Common myeloid progenitor, CD34-positive (primary cell): ENCODE measurements at regions not wholly inside any gene's neighbourhood (a gene's known extent, or its start where the extent isn't known, plus 50 kb on each side); places are given as distances from the start of the nearest gene placed in this dataset.
"Not testable (repeated sequence)": the region's sequence is repeated elsewhere in the genome, so short reads cannot be mapped to it uniquely, and the experiment has no call there.

Experiments used
- CTCF ChIA-PET: fragments of 350-600 bp; sonication (Branson Sonifier 250); formaldehyde crosslinking; loops from one replicate; lab custom pipeline; 2021; ENCODE audit warnings: antibody characterized with exemption; lab: Charles Lee
- POLR2A ChIA-PET: fragments of 350-600 bp; sonication (Branson Sonifier 250); formaldehyde crosslinking; loops from one replicate; lab custom pipeline; 2021; ENCODE audit warnings: antibody characterized with exemption; lab: Charles Lee
- DNase-seq, 3 donors: peaks; one replicate each; pipeline versions ENCODE4 v3.0.0 to v3.0.0-alpha.2; 2013
- H3K27ac ChIP-seq, 2 experiments: 1 replicate in 1 of 2; 2 replicates in 1 of 2; pipeline ENCODE4 v1.7.0; 2013; ENCODE audit warnings: inconsistent platforms in 2 of 2, low read length in 2 of 2, mild to moderate bottlenecking in 2 of 2, low read depth in 1 of 2, moderate library complexity in 1 of 2; ENCODE audit not compliant: severe bottlenecking in 2 of 2, insufficient read depth in 1 of 2, poor library complexity in 1 of 2
- H3K27me3 ChIP-seq, 5 experiments: replicated peaks in 2 of 5; 1 replicate in 3 of 5; 2 replicates in 2 of 5; pipeline versions ENCODE4 v1.6.1 to v1.7.0; 2013; ENCODE audit warnings: low read length in 4 of 5, mild to moderate bottlenecking in 2 of 5, moderate library complexity in 2 of 5, inconsistent platforms in 1 of 5; ENCODE audit not compliant: insufficient read depth in 5 of 5, control insufficient read depth in 4 of 5
- H3K36me3 ChIP-seq, 4 experiments: 1 replicate in 2 of 4; 2 replicates in 2 of 4; pipeline versions ENCODE4 v1.6.1 to v1.7.0; 2013; ENCODE audit warnings: low read length in 3 of 4, control low read depth in 1 of 4, mild to moderate bottlenecking in 1 of 4; ENCODE audit not compliant: control insufficient read depth in 4 of 4, insufficient read depth in 4 of 4
- H3K4me1 ChIP-seq, 4 experiments: 1 replicate in 3 of 4; 2 replicates in 1 of 4; pipeline versions ENCODE4 v1.6.1 to v1.7.1; 2013; ENCODE audit warnings: low read length in 3 of 4, mild to moderate bottlenecking in 3 of 4, control low read depth in 1 of 4, inconsistent platforms in 1 of 4, moderate library complexity in 1 of 4; ENCODE audit not compliant: control insufficient read depth in 4 of 4, insufficient read depth in 4 of 4; ENCODE audit errors: control extremely low read depth in 1 of 4
- H3K4me3 ChIP-seq, 7 experiments: 1 replicate in 4 of 7; 2 replicates in 3 of 7; pipeline versions ENCODE4 v1.5.1 to v1.7.0; 2013; ENCODE audit warnings: mild to moderate bottlenecking in 7 of 7, low read length in 6 of 7, moderate library complexity in 6 of 7, inconsistent platforms in 2 of 7, low read depth in 2 of 7, control low read depth in 1 of 7; ENCODE audit not compliant: insufficient read depth in 4 of 7, control insufficient read depth in 1 of 7; ENCODE audit errors: extremely low read depth in 1 of 7
- H3K9me3 ChIP-seq, 5 experiments: 1 replicate in 4 of 5; 2 replicates in 1 of 5; pipeline versions ENCODE4 v1.6.1 to v1.7.1; 2013; ENCODE audit warnings: low read length in 4 of 5, mild to moderate bottlenecking in 2 of 5, inconsistent platforms in 1 of 5, low read depth in 1 of 5, moderate library complexity in 1 of 5; ENCODE audit not compliant: control insufficient read depth in 4 of 5, insufficient read depth in 2 of 5; ENCODE audit errors: control extremely low read depth in 1 of 5
- WGBS: methylation state at CpG from one replicate; pipeline ENCODE4 v1.1.5; 2013; ENCODE audit not compliant: insufficient coverage; 5-methylcytosine and 5-hydroxymethylcytosine counted together

DNA sequence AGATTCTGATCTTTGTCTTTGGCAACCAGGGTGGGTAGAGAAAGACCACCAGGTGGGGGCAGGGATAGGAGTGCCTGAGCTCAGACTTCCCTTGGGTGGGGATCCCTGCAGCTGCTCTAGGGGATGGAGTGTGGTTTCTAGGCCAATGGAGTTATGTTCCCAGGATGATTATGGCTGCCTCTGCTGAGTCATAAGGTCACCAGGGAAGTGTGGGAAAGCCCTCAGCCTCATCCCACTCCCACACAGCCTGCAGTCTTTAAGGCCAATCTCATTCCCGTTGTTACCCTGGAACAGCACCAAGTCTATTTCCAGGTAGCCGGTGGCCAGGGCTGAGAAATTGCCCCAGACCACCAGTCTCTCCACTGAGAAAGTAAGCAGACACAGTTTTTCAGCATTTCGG lies 2269.3 kb upstream of the RAG2 start:
- H3K4me3 ChIP-seq: no peak overlapping the region
- 100% methylated on average over 3 of the region's 3 CpGs for WGBS
- ChIA-PET CTCF (no interaction called here), POLR2A (no interaction called here)
- no peak for DNase-seq
- H3K27me3 ChIP-seq: no peaks in the 10 kb centered on the region
- H3K27ac ChIP-seq: no peak overlapping the region
- no peaks in the 10 kb centered on the region for H3K4me1 ChIP-seq
- no peaks in the 10 kb centered on the region for H3K36me3 ChIP-seq
- peaks cover 0 to 3% (median 0%) of the 10 kb centered on the region in 5 experiments for H3K9me3 ChIP-seq

- DNase-seq: no peak
- POLR2A ChIA-PET: no interaction called here
- Histone ChIP-seq H3K4me3 (no peak overlapping the region), H3K36me3 (no peaks in the 10 kb centered on the region), H3K9me3 (peaks cover 0 to 3% (median 0%) of the 10 kb centered on the region in 5 experiments), H3K27me3 (no peaks in the 10 kb centered on the region), H3K4me1 (no peaks in the 10 kb centered on the region), H3K27ac (no peak overlapping the region)
- 80% methylated on average over 1 of the region's 2 CpGs for WGBS
- CTCF ChIA-PET: no interaction called here
Measured at GRCh38 chr11:38865922-38866321, 2267.9 kb upstream of the RAG2 start.

DNA sequence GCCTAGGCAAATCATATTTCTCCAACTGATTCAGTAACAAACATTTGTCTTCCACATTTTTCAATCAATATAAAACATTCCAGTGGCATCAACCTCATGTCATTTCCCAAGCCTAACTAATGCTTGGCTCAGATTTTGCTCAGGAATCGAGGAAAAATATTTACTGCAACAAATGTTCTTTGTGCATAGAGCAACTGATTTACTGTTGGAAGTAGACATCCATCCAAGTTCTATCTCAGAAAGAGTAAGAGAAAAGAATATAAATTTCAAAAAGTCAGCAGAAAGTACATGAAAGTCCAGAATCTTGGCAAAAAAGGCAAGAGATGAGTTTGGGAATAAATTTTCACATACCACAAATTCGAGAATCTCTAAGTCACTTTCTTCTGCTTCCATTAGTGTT lies 2245.0 kb upstream of the RAG2 start:
- no peaks in the 10 kb centered on the region for H3K36me3 ChIP-seq
- H3K27me3 ChIP-seq: no peaks in the 10 kb centered on the region
- no peak overlapping the region for H3K4me3 ChIP-seq
- H3K4me1 ChIP-seq: no peaks in the 10 kb centered on the region
- ChIA-PET CTCF (no interaction called here), POLR2A (no interaction called here)
- no CpG with 5 or more reads among the region's 2 CpGs for WGBS
- no peak overlapping the region for H3K27ac ChIP-seq
- DNase-seq: no peak
- no peaks in the 10 kb centered on the region for H3K9me3 ChIP-seq

GRCh38 chr11:38839071-38839470 lies 2241.0 kb upstream of the RAG2 start:
- Histone ChIP-seq H3K9me3 (no peaks in the 10 kb centered on the region), H3K27me3 (no peaks in the 10 kb centered on the region), H3K4me3 (no peak overlapping the region), H3K36me3 (no peaks in the 10 kb centered on the region), H3K27ac (no peak overlapping the region), H3K4me1 (no peaks in the 10 kb centered on the region)
- DNase-seq: no peak
- CTCF ChIA-PET: interaction anchor here (0.9 kb wide), 1 partner anchor 342 kb away, joined by 3 read pairs; no protein-coding TSS in a partner anchor
- WGBS: 100% methylated on average over 1 of the region's 3 CpGs
- POLR2A ChIA-PET: no interaction called here

- H3K9me3 ChIP-seq: no peaks in the 10 kb centered on the region
- CTCF ChIA-PET: interaction anchor here (0.5 kb wide), 1 partner anchor 515 kb away, joined by 4 read pairs; no protein-coding TSS in a partner anchor
- H3K4me3 ChIP-seq: no peak overlapping the region
- H3K36me3 ChIP-seq: no peaks in the 10 kb centered on the region
- 94% methylated on average over 3 of the region's 4 CpGs for WGBS
- H3K27ac ChIP-seq: no peak overlapping the region
- POLR2A ChIA-PET: no interaction called here
- DNase-seq: no peak
- H3K27me3 ChIP-seq: no peaks in the 10 kb centered on the region
- no peaks in the 10 kb centered on the region for H3K4me1 ChIP-seq
Measured at GRCh38 chr11:38835966-38836365, 2237.9 kb upstream of the RAG2 start.

GRCh38 chr11:38824573-38824972 lies 2226.5 kb upstream of the RAG2 start:
- DNase-seq: peak; percentile 3 to 9 (median 7)
- CTCF ChIA-PET: no interaction called here

GRCh38 chr11:38821786-38822185 lies 2223.8 kb upstream of the RAG2 start:
- H3K36me3 ChIP-seq, H3K9me3 ChIP-seq, H3K27me3 ChIP-seq, H3K4me1 ChIP-seq, H3K4me3 ChIP-seq, DNase-seq, H3K27ac ChIP-seq, POLR2A ChIA-PET, CTCF ChIA-PET: not testable (repeated sequence)
- 100% methylated on average over 5 of the region's 9 CpGs for WGBS

More at GRCh38 chr11:38824573-38824972, 2226.5 kb upstream of the RAG2 start:
- Histone ChIP-seq H3K4me1 (no peaks in the 10 kb centered on the region), H3K36me3 (no peaks in the 10 kb centered on the region), H3K27ac (no peak overlapping the region), H3K4me3 (no peak overlapping the region), H3K27me3 (no peaks in the 10 kb centered on the region), H3K9me3 (peaks cover 0 to 8% (median 2%) of the 10 kb centered on the region in 5 experiments)
- POLR2A ChIA-PET: no interaction called here
- 67% methylated on average over 2 of the region's 3 CpGs for WGBS
